ENCODE measurements at regions not wholly inside any gene's neighbourhood (a gene's known extent, or its start where the extent isn't known, plus 50 kb on each side); places are given as distances from the start of the nearest gene placed in this dataset.

GRCh38 chr6:2429032-2429431 lies 183.6 kb upstream of the GMDS start:
- ATAC-seq: no peak
- Histone ChIP-seq H3K27me3 (ENCODE audit: control insufficient read depth in 1 of 2, insufficient read depth in 2 of 2, low read length in 2 of 2) (no peaks in the 10 kb centered on the region), H3K9ac (ENCODE audit: insufficient read depth, low read depth, low read length) (no peak overlapping the region), H3K4me2 (ENCODE audit: low read depth, low read length) (no peak overlapping the region), H3K79me2 (ENCODE audit: insufficient read depth, low read length) (no peaks in the 10 kb centered on the region), H4K20me1 (ENCODE audit: insufficient read depth, low read length) (no peaks in the 10 kb centered on the region), H3K4me1 (ENCODE audit: insufficient read depth, low read length) (no peaks in the 10 kb centered on the region), H3K4me3 (replicated peaks in 1 of 3; ENCODE audit: insufficient read depth in 1 of 3, low read depth in 2 of 3, low read length in 3 of 3) (no peak overlapping the region), H3K9me3 (ENCODE audit: low read length) (no peaks in the 10 kb centered on the region), H2AFZ (ENCODE audit: low read length) (no peak overlapping the region), H3K36me3 (replicated peaks in 1 of 2; ENCODE audit: control insufficient read depth in 1 of 2, insufficient read depth in 2 of 2, low read length in 2 of 2) (no peaks in the 10 kb centered on the region), H3K27ac (ENCODE audit: extremely low read length, insufficient read depth, low read length) (no peak overlapping the region)
- 98% methylated on average over 1 of the region's 1 CpG for WGBS (ENCODE audit: low lambda C conversion rate)
- intact Hi-C loops (cut with micrococcal nuclease; ENCODE audit: unreplicated experiment): no loop called here
- no peak for DNase-seq (ENCODE audit: low spot score)
- TF ChIP-seq, protein P1, sequence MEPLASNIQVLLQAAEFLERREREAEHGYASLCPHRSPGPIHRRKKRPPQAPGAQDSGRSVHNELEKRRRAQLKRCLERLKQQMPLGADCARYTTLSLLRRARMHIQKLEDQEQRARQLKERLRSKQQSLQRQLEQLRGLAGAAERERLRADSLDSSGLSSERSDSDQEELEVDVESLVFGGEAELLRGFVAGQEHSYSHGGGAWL (CRISPR knock-in tag; IDR thresholded peaks at IDR 0.05): no peak
- TF ChIP-seq DNMT1 (CRISPR knock-in tag; IDR thresholded peaks at IDR 0.05): no peak
- TF ChIP-seq STAG1 (CRISPR knock-in tag; IDR thresholded peaks at IDR 0.05): no peak
- TF ChIP-seq ZNF564 (CRISPR knock-in tag; IDR thresholded peaks at IDR 0.05): no peak
- TF ChIP-seq SP5 (CRISPR knock-in tag; IDR thresholded peaks at IDR 0.05; ENCODE audit: borderline replicate concordance, low read depth): no peak
- TF ChIP-seq JDP2 (CRISPR knock-in tag; IDR thresholded peaks at IDR 0.05; ENCODE audit: borderline replicate concordance): no peak
- TF ChIP-seq, protein P2, sequence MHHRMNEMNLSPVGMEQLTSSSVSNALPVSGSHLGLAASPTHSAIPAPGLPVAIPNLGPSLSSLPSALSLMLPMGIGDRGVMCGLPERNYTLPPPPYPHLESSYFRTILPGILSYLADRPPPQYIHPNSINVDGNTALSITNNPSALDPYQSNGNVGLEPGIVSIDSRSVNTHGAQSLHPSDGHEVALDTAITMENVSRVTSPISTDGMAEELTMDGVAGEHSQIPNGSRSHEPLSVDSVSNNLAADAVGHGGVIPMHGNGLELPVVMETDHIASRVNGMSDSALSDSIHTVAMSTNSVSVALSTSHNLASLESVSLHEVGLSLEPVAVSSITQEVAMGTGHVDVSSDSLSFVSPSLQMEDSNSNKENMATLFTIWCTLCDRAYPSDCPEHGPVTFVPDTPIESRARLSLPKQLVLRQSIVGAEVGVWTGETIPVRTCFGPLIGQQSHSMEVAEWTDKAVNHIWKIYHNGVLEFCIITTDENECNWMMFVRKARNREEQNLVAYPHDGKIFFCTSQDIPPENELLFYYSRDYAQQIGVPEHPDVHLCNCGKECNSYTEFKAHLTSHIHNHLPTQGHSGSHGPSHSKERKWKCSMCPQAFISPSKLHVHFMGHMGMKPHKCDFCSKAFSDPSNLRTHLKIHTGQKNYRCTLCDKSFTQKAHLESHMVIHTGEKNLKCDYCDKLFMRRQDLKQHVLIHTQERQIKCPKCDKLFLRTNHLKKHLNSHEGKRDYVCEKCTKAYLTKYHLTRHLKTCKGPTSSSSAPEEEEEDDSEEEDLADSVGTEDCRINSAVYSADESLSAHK (CRISPR knock-in tag; IDR thresholded peaks at IDR 0.05; ENCODE audit: borderline replicate concordance): no peak
- no peak for FAIRE-seq
- BruUV-seq (replicated peaks): no TSS peak
- ChIA-PET CTCF (ENCODE audit: low intra/inter-chr PET ratio, low total read pairs) (no interaction called here), POLR2A (no interaction called here)
- in situ Hi-C loops (cut with HindIII; ENCODE audit: extremely low pct_ligation_motif_present, low pct_unique_long_range_greater_than_20kb): no loop called here
